22Rv1 (cell line): ENCODE measurements at regions not wholly inside any gene's neighbourhood (a gene's known extent, or its start where the extent isn't known, plus 50 kb on each side); places are given as distances from the start of the nearest gene placed in this dataset.

Experiments
- CTCF ChIP-seq: fragments of 450-650 bp; IDR thresholded peaks from 2 replicates; pipeline ENCODE4 v1.5.1; 2017; ENCODE audit warnings: mild to moderate bottlenecking
- ZFX ChIP-seq: fragments of 450-650 bp; IDR thresholded peaks from 2 replicates; pipeline ENCODE4 v1.6.1; 2017; ENCODE audit warnings: antibody characterized with exemption, borderline replicate concordance

DNA sequence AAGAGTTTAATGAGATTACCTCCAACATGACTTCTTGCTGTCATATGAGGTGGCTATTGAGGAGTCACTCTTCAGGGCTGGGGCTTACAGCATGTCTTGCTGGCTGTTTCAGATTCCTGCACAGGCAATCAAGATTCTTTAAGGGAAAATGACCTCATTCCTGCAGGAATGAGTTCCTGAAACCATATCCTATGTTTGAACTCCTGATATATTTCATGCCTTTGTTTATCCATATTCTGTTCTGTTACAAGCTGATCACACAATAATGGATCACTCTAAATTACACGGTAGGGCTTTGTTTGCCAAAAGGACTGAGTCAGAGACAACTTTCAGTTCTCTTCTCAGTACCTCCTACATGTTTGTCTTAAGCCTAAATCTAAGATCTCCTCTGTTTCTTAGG lies 879.8 kb upstream of the PIK3C3 start:
- TF ChIP-seq CTCF (no peak), ZFX (no peak)
